NCI-H2227 (cell line): ENCODE measurements at regions not wholly inside any gene's neighbourhood (a gene's known extent, or its start where the extent isn't known, plus 50 kb on each side); places are given as distances from the start of the nearest gene placed in this dataset.
A peak's percentile ranks its signal among the peaks of the same experiment; 100 is the strongest.

Experiments
- DNase-seq: peaks from one replicate; lab custom pipeline; 2025; ENCODE audit not compliant: unreplicated experiment; lab: John Stamatoyannopoulos, UW

- DNase-seq = no peak
Observed at GRCh38 chr17:72590382-72590781, 469.6 kb downstream of the SOX9 start.

GRCh38 chr17:72590882-72591281 lies 470.1 kb downstream of the SOX9 start:
- DNase-seq = no peak

- DNase-seq = peak; percentile 50
Observed at GRCh38 chr17:72591289-72592241, 470.7 kb downstream of the SOX9 start.

- peak; percentile 90 for DNase-seq
Observed at GRCh38 chr17:72592242-72592966, 471.6 kb downstream of the SOX9 start.

- DNase-seq = no peak
Observed at GRCh38 chr17:72592967-72593325, 472.1 kb downstream of the SOX9 start.

GRCh38 chr17:72594248-72594647 lies 473.4 kb downstream of the SOX9 start:
- DNase-seq = no peak
